Natural killer cell (primary cell): ENCODE measurements at regions not wholly inside any gene's neighbourhood (a gene's known extent, or its start where the extent isn't known, plus 50 kb on each side); places are given as distances from the start of the nearest gene placed in this dataset.

ENCODE experiments used
- ATAC-seq, 3 donors: fragments of 150-1000 bp in 2 of 3; fragments of 200-7000 bp in 1 of 3; cut with Tn5 transposase; 1 replicate in 1 of 3; 2 replicates in 2 of 3; pipeline ENCODE4 v1.10.0; 2021; ENCODE audit warnings: mild to moderate bottlenecking in 2 of 3, moderate library complexity in 2 of 3
- DNase-seq, 2 donors: peaks; one replicate each; pipeline versions ENCODE4 v3.0.0 to v3.0.0-alpha.2; 2013 to 2021; ENCODE audit warnings: mixed read lengths in 1 of 2
- H3K27ac ChIP-seq: one replicate; pipeline ENCODE4 v1.5.1; 2013; ENCODE audit warnings: mild to moderate bottlenecking, low read length
- H3K27me3 ChIP-seq: one replicate; pipeline ENCODE4 v1.6.1; 2013; ENCODE audit warnings: low read length; ENCODE audit not compliant: control insufficient read depth, insufficient read depth
- H3K36me3 ChIP-seq: one replicate; pipeline ENCODE4 v1.6.1; 2013; ENCODE audit warnings: low read length; ENCODE audit not compliant: control insufficient read depth, insufficient read depth
- H3K4me1 ChIP-seq: one replicate; pipeline ENCODE4 v1.6.1; 2013; ENCODE audit warnings: low read length; ENCODE audit not compliant: control insufficient read depth, insufficient read depth
- H3K4me3 ChIP-seq: one replicate; pipeline ENCODE4 v1.5.1; 2013; ENCODE audit warnings: low read length
- H3K9me3 ChIP-seq: one replicate; pipeline ENCODE4 v1.6.1; 2013; ENCODE audit warnings: low read length; ENCODE audit not compliant: control insufficient read depth, insufficient read depth
- H3K27ac Mint-ChIP-seq, 2 donors: one replicate each; pipeline ENCODE4 v1.8.0; 2022; ENCODE audit warnings: mild to moderate bottlenecking in 2 of 2, mixed read lengths in 2 of 2, moderate library complexity in 1 of 2
- H3K27me3 Mint-ChIP-seq, 2 donors: one replicate each; pipeline ENCODE4 v1.8.0; 2022; ENCODE audit warnings: low read depth in 2 of 2, mixed read lengths in 2 of 2
- H3K36me3 Mint-ChIP-seq: one replicate; pipeline ENCODE4 v1.8.0; 2022; ENCODE audit warnings: mixed read lengths
- H3K4me1 Mint-ChIP-seq, 2 donors: one replicate each; pipeline ENCODE4 v1.8.0; 2022; ENCODE audit warnings: mixed read lengths in 2 of 2
- H3K4me3 Mint-ChIP-seq: one replicate; pipeline ENCODE4 v1.8.0; 2022; ENCODE audit warnings: mild to moderate bottlenecking, moderate library complexity, mixed read lengths
- H3K9me3 Mint-ChIP-seq, 2 donors: one replicate each; pipeline ENCODE4 v1.8.0; 2022; ENCODE audit warnings: mixed read lengths in 2 of 2
- WGBS: methylation state at CpG from one replicate; pipeline ENCODE4 v1.1.7; 2013; ENCODE audit warnings: missing lambda C conversion rate; ENCODE audit not compliant: insufficient coverage; 5-methylcytosine and 5-hydroxymethylcytosine counted together
- intact Hi-C: fragments of 100-400 bp; cut with micrococcal nuclease; formaldehyde crosslinking; loops from one replicate; pipeline ENCODE4 v1.14.2; 2022
- TF ChIP-seq, protein P1 (sequence below): fragments of 200-600 bp; IDR thresholded peaks from one replicate; pipeline ENCODE4 v1.8.0; 2022; ENCODE audit warnings: antibody characterized with exemption

DNA sequence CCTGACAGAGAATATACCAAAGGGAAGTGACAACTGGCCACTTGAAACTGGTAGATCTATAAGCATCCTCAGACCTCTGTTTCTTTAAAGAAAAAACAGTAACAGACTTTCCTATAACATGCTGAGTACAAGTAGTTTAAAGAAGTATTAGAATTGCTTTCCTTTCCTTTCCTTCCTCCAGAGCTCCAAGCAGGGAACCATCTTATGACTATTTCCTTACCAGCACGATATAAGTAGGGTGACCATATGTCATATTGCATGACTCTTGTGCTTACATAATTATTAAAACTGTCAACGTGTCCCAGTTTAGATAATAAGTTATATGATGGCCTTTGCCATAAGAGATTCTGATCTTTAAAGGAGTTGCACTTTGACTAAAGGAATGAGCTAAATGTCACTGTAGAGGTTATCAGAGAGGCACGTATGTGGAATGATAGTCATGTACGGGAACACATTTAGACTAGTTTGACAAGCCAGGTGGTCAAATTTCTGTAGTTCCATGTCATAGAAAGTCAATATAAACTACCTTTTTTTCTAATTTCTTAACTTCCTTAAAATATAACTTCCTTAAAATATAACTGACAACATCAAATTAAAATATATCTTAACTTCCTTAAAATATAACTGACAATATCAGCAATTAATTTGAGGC is 212.7 kb upstream of the CD180 start:
- Mint-ChIP-seq H3K27ac (no peak overlapping the region), H3K36me3 (no peaks in the 10 kb centered on the region), H3K4me3 (no peak overlapping the region), H3K9me3 (no peaks in the 10 kb centered on the region), H3K27me3 (no peaks in the 10 kb centered on the region), H3K4me1 (no peaks in the 10 kb centered on the region)
- H3K36me3 ChIP-seq = no peaks in the 10 kb centered on the region
- H3K4me3 ChIP-seq = no peak overlapping the region
- ATAC-seq (no peak), DNase-seq (no peak)
- no peaks in the 10 kb centered on the region for H3K4me1 ChIP-seq
- no peaks in the 10 kb centered on the region for H3K9me3 ChIP-seq
- WGBS = 46% methylated on average over 3 of the region's 4 CpGs
- no peak overlapping the region for H3K27ac ChIP-seq
- intact Hi-C loops = no loop called here
- TF ChIP-seq, protein P1, sequence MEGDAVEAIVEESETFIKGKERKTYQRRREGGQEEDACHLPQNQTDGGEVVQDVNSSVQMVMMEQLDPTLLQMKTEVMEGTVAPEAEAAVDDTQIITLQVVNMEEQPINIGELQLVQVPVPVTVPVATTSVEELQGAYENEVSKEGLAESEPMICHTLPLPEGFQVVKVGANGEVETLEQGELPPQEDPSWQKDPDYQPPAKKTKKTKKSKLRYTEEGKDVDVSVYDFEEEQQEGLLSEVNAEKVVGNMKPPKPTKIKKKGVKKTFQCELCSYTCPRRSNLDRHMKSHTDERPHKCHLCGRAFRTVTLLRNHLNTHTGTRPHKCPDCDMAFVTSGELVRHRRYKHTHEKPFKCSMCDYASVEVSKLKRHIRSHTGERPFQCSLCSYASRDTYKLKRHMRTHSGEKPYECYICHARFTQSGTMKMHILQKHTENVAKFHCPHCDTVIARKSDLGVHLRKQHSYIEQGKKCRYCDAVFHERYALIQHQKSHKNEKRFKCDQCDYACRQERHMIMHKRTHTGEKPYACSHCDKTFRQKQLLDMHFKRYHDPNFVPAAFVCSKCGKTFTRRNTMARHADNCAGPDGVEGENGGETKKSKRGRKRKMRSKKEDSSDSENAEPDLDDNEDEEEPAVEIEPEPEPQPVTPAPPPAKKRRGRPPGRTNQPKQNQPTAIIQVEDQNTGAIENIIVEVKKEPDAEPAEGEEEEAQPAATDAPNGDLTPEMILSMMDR = no peak
- H3K27me3 ChIP-seq = no peaks in the 10 kb centered on the region

DNA sequence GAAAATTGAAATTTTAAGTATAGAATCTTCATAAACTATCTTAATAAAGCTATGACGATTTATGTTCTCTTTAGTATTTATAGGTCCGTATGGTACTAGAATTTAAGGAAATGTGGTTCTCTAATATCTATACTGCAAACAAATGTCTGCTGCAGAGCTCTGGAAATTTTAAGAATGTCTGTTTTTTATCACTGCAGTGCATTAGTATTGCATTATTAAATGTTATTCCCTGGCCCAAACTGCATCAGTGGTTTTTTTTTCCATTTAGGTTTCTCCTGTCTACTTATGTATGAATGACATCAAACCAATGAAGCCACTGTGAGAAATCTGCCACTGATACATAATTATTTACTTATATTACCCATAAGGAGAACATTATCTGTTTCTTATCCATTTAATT is 211.4 kb upstream of the CD180 start:
- H3K27me3 Mint-ChIP-seq = peaks cover 0 to 3% of the 10 kb centered on the region in 2 donors
- H3K36me3 ChIP-seq = no peaks in the 10 kb centered on the region
- H3K9me3 Mint-ChIP-seq = no peaks in the 10 kb centered on the region
- intact Hi-C loops = no loop called here
- no peaks in the 10 kb centered on the region for H3K27me3 ChIP-seq
- no peak for ATAC-seq
- no peak overlapping the region for H3K27ac Mint-ChIP-seq
- no peak overlapping the region for H3K27ac ChIP-seq
- no peaks in the 10 kb centered on the region for H3K36me3 Mint-ChIP-seq
- WGBS = no CpG with 5 or more reads among the region's 2 CpGs
- no peak overlapping the region for H3K4me3 ChIP-seq
- DNase-seq = no peak
- no peak overlapping the region for H3K4me3 Mint-ChIP-seq
- no peaks in the 10 kb centered on the region for H3K9me3 ChIP-seq
- TF ChIP-seq, protein P1 = no peak
- H3K4me1 ChIP-seq = no peaks in the 10 kb centered on the region
- no peaks in the 10 kb centered on the region for H3K4me1 Mint-ChIP-seq

DNA sequence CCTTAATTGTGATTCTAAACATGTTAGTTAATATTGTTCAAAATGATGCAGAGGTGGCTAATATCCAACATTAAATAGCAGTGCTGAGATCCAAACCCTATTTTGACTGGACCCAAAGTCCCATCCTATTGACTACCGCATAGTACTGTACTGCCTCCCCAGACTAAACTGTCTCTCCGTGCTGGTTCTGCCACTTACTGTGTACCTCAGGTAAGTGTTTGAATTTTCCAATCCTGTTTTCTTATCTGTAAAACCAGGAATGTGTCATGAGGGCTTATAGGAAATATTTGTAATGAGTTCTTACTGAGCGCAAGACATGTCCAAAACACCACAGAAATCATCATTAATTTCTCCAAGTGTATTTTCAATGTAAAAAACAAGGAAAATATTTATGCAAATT is 209.2 kb upstream of the CD180 start:
- Histone ChIP-seq H3K4me3 (no peak overlapping the region), H3K27ac (no peak overlapping the region), H3K9me3 (no peaks in the 10 kb centered on the region), H3K4me1 (no peaks in the 10 kb centered on the region), H3K27me3 (no peaks in the 10 kb centered on the region), H3K36me3 (no peaks in the 10 kb centered on the region)
- WGBS = 91% methylated on average over 2 of the region's 3 CpGs
- Mint-ChIP-seq H3K27ac (no peak overlapping the region), H3K9me3 (no peaks in the 10 kb centered on the region), H3K36me3 (no peaks in the 10 kb centered on the region), H3K4me1 (no peaks in the 10 kb centered on the region), H3K27me3 (peaks cover 0 to 3% of the 10 kb centered on the region in 2 donors), H3K4me3 (no peak overlapping the region)
- TF ChIP-seq, protein P1 = no peak
- no peak for ATAC-seq
- intact Hi-C loops = no loop called here
- no peak for DNase-seq

DNA sequence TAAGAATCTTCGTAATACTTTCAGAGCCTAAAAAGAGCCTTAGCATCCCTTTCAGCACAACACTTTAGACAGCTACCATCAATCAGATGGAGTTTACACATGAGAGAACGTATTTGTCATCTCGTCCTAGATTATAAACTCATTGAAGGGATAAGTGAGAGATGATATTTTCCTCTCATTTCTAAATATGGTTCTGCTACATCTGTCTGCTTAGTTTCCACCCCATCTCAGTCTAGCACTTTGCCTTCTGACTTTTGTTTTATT is 208.4 kb upstream of the CD180 start:
- Mint-ChIP-seq H3K4me1 (no peaks in the 10 kb centered on the region), H3K27ac (no peak overlapping the region), H3K27me3 (peaks cover 0 to 3% of the 10 kb centered on the region in 2 donors), H3K9me3 (no peaks in the 10 kb centered on the region), H3K4me3 (no peak overlapping the region), H3K36me3 (no peaks in the 10 kb centered on the region)
- no peak overlapping the region for H3K4me3 ChIP-seq
- H3K4me1 ChIP-seq = no peaks in the 10 kb centered on the region
- intact Hi-C loops = no loop called here
- no peak for ATAC-seq
- no peak overlapping the region for H3K27ac ChIP-seq
- 100% methylated on average over 1 of the region's 3 CpGs for WGBS
- no peak for DNase-seq
- no peaks in the 10 kb centered on the region for H3K9me3 ChIP-seq
- TF ChIP-seq, protein P1 = no peak
- no peaks in the 10 kb centered on the region for H3K36me3 ChIP-seq
- no peaks in the 10 kb centered on the region for H3K27me3 ChIP-seq
